GM12878 (cell line): ENCODE measurements at regions not wholly inside any gene's neighbourhood (a gene's known extent, or its start where the extent isn't known, plus 50 kb on each side); places are given as distances from the start of the nearest gene placed in this dataset.

ENCODE experiments used
- ATAC-seq: fragments of 200-7000 bp; cut with Tn5 transposase; 3 replicates; pipeline ENCODE4 v1.9.1; 2020; ENCODE audit warnings: mild to moderate bottlenecking, moderate library complexity
- BruUV-seq: library from RNA; stranded (reverse); fragments of 400-500 nt; replicated peaks from 2 replicates; lab custom pipeline; 2021; lab: Mats Ljungman, UMichigan
- CTCF ChIA-PET: fragments of 300-600 bp; sonication (Branson Sonifier 250); formaldehyde crosslinking; extraction: SDS; loops from one replicate; lab custom pipeline; 2021; ENCODE audit warnings: inconsistent platforms; lab: Yijun Ruan, JAX
- POLR2A ChIA-PET: fragments of 350-600 bp; formaldehyde crosslinking; extraction: SDS; loops from one replicate; lab custom pipeline; 2021; ENCODE audit warnings: inconsistent platforms; lab: Charles Lee
- RAD21 ChIA-PET: fragments of 300-600 bp; sonication (Branson Sonifier 250); formaldehyde crosslinking; loops from one replicate; lab custom pipeline; 2023; ENCODE audit warnings: antibody characterized with exemption; ENCODE audit not compliant: unreplicated experiment; lab: Charles Lee
- SMC1A ChIA-PET: fragments of 300-600 bp; sonication (Branson Sonifier 250); formaldehyde crosslinking; loops from one replicate; lab custom pipeline; 2023; ENCODE audit not compliant: unreplicated experiment, uncharacterized antibody; lab: Charles Lee
- DNase-seq: peaks from one replicate; pipeline ENCODE4 v3.0.0-alpha.2; 2011; ENCODE audit warnings: low read depth, low spot score
- FAIRE-seq: peaks from 3 replicates; lab custom pipeline; 2011; peaks lifted over from hg19 to GRCh38; lab: Jason Lieb, UNC
- H2AFZ ChIP-seq: 2 replicates; pipeline ENCODE4 v1.6.0; 2011; ENCODE audit warnings: low read depth, low read length, control low read depth; ENCODE audit not compliant: control insufficient read depth
- H3K27ac ChIP-seq: 2 replicates; pipeline ENCODE4 v1.5.1; 2011; ENCODE audit warnings: control low read depth; ENCODE audit not compliant: control insufficient read depth, insufficient read depth
- H3K27me3 ChIP-seq, 2 experiments: replicated peaks in 1 of 2; 2 replicates each; pipeline versions ENCODE4 v1.6.0 to v1.6.1; 2011; ENCODE audit warnings: low read length in 1 of 2; ENCODE audit not compliant: control insufficient read depth in 2 of 2, insufficient read depth in 2 of 2
- H3K36me3 ChIP-seq, 2 experiments: 2 replicates each; pipeline ENCODE4 v1.5.1; 2011; ENCODE audit warnings: low read length in 1 of 2; ENCODE audit not compliant: control insufficient read depth in 2 of 2, insufficient read depth in 2 of 2
- H3K4me1 ChIP-seq: 2 replicates; pipeline ENCODE4 v1.6.1; 2011; ENCODE audit warnings: mild to moderate bottlenecking, low read length, moderate library complexity, mixed read lengths; ENCODE audit not compliant: control insufficient read depth, insufficient read depth
- H3K4me2 ChIP-seq: 2 replicates; pipeline ENCODE4 v1.6.0; 2011; ENCODE audit warnings: control low read depth; ENCODE audit not compliant: control insufficient read depth, insufficient read depth
- H3K4me3 ChIP-seq: fragments of 200-600 bp; sonication (generic); 2 replicates; pipeline ENCODE4 v1.5.1; 2016
- H3K79me2 ChIP-seq: 2 replicates; pipeline ENCODE4 v1.6.0; 2011; ENCODE audit warnings: low read length; ENCODE audit not compliant: control insufficient read depth, insufficient read depth
- H3K9ac ChIP-seq: 2 replicates; pipeline ENCODE4 v1.8.0; 2011; ENCODE audit warnings: low read length, control low read depth, mixed read lengths; ENCODE audit not compliant: control insufficient read depth, insufficient read depth
- H3K9me3 ChIP-seq: replicated peaks from 3 replicates; pipeline ENCODE4 v1.5.1; 2011; ENCODE audit warnings: mild to moderate bottlenecking, low read length; ENCODE audit not compliant: control insufficient read depth, insufficient read depth
- H4K20me1 ChIP-seq: 2 replicates; pipeline ENCODE4 v1.6.0; 2011; ENCODE audit not compliant: control insufficient read depth, insufficient read depth
- CBX3 ChIP-seq: fragments of 200-600 bp; sonication (generic); IDR thresholded peaks from 2 replicates; pipeline ENCODE4 v1.6.1; 2016; ENCODE audit warnings: low read depth, borderline replicate concordance
- CREM ChIP-seq: IDR thresholded peaks from 2 replicates; pipeline ENCODE4 v1.6.1; 2014; ENCODE audit warnings: antibody characterized with exemption, low read depth
- EED ChIP-seq: sonication (generic); IDR thresholded peaks from 2 replicates; pipeline ENCODE4 v1.6.1; 2016; ENCODE audit warnings: antibody characterized with exemption, low read depth
- FOXM1 ChIP-seq: IDR thresholded peaks from 2 replicates; pipeline ENCODE4 v1.6.1; 2012; ENCODE audit warnings: low read depth, mild to moderate bottlenecking, inconsistent platforms, low read length, moderate library complexity
- KAT2A ChIP-seq: conservative IDR thresholded peaks from 2 replicates; pipeline ENCODE4 v1.6.1; 2011; ENCODE audit warnings: low read depth, low read length; ENCODE audit not compliant: control insufficient read depth
- LARP7 ChIP-seq: fragments of 450-650 bp; IDR thresholded peaks from 2 replicates; pipeline ENCODE4 v1.6.1; 2017; ENCODE audit warnings: mild to moderate bottlenecking
- MEF2B ChIP-seq: fragments of 450-650 bp; IDR thresholded peaks from 2 replicates; pipeline ENCODE4 v1.6.1; 2018; ENCODE audit warnings: mild to moderate bottlenecking, moderate library complexity; ENCODE audit not compliant: partially characterized antibody, poor library complexity, severe bottlenecking
- NFYA ChIP-seq: IDR thresholded peaks from 2 replicates; pipeline ENCODE4 v1.6.1; 2011; ENCODE audit warnings: low read depth, mild to moderate bottlenecking, low read length, improper control_type of control experiment, borderline replicate concordance
- POLR2AphosphoS5 ChIP-seq: IDR thresholded peaks from 2 replicates; pipeline ENCODE4 v1.6.1; 2011; ENCODE audit warnings: mild to moderate bottlenecking, low read length, inconsistent platforms
- RAD21 ChIP-seq: IDR thresholded peaks from 2 replicates; pipeline ENCODE4 v1.6.1; 2011; ENCODE audit warnings: mild to moderate bottlenecking, low read depth, low read length, moderate library complexity; ENCODE audit not compliant: insufficient read depth
- RB1 ChIP-seq: fragments of 450-650 bp; formaldehyde crosslinking; IDR thresholded peaks from 2 replicates; pipeline ENCODE4 v1.6.1; 2017; ENCODE audit warnings: mild to moderate bottlenecking, borderline replicate concordance
- SIN3A ChIP-seq: IDR thresholded peaks from 2 replicates; pipeline ENCODE4 v1.6.1; 2012; ENCODE audit warnings: low read depth, low read length, improper control_type of control experiment
- SPI1 ChIP-seq: IDR thresholded peaks from 2 replicates; pipeline ENCODE4 v1.6.1; 2011; ENCODE audit warnings: low read depth, mild to moderate bottlenecking, low read length, moderate library complexity, borderline replicate concordance; ENCODE audit not compliant: insufficient read depth
- TARDBP ChIP-seq: IDR thresholded peaks from 2 replicates; pipeline ENCODE4 v1.6.1; 2016; ENCODE audit warnings: borderline replicate concordance
- YY1 ChIP-seq: IDR thresholded peaks from 2 replicates; pipeline ENCODE4 v1.6.1; 2011; ENCODE audit warnings: low read depth, mild to moderate bottlenecking, low read length
- WGBS: methylation state at CpG from one replicate; pipeline ENCODE4 v1.1.6; 2016; ENCODE audit warnings: low lambda C conversion rate; ENCODE audit not compliant: insufficient replicate concordance, insufficient coverage; ENCODE audit errors: missing lambda C conversion rate; 5-methylcytosine and 5-hydroxymethylcytosine counted together
- in situ Hi-C: fragments of 300-500 bp; cut with MboI; formaldehyde crosslinking; loops from 9 replicates; pipeline ENCODE4 v1.14.3; 2018; ENCODE audit warnings: mixed read lengths
- intact Hi-C: fragments of 100-400 bp; cut with micrococcal nuclease; formaldehyde crosslinking; loops from one replicate; pipeline ENCODE4 v1.14.2; 2022; ENCODE audit not compliant: unreplicated experiment
- TF ChIP-seq, protein P1 (sequence below): fragments of 450-650 bp; IDR thresholded peaks from 2 replicates; pipeline ENCODE4 v1.6.1; 2017; ENCODE audit warnings: mild to moderate bottlenecking, moderate library complexity
- TF ChIP-seq, protein P2 (sequence below): IDR thresholded peaks from 2 replicates; pipeline ENCODE4 v1.6.1; 2011; ENCODE audit warnings: borderline replicate concordance, low read depth, mild to moderate bottlenecking, moderate library complexity, low read length; ENCODE audit not compliant: insufficient read depth, poor library complexity, severe bottlenecking

- Histone ChIP-seq H3K27me3 (no peaks in the 10 kb centered on the region), H3K79me2 (no peaks in the 10 kb centered on the region), H3K4me3 (no peak overlapping the region), H4K20me1 (no peaks in the 10 kb centered on the region), H3K27ac (no peak overlapping the region), H3K9me3 (no peaks in the 10 kb centered on the region), H3K36me3 (no peaks in the 10 kb centered on the region), H2AFZ (no peak overlapping the region), H3K4me1 (no peaks in the 10 kb centered on the region), H3K9ac (no peak overlapping the region), H3K4me2 (no peak overlapping the region)
- ChIA-PET SMC1A (no interaction called here), POLR2A (no interaction called here), CTCF (interaction anchor here (0.6 to 0.8 kb wide), 2 partner anchors 9 to 125 kb away, joined by 3 read pairs; no protein-coding TSS in a partner anchor), RAD21 (no interaction called here)
- ATAC-seq (no peak), DNase-seq (no peak), FAIRE-seq (no peak)
- in situ Hi-C loops (no loop called here), intact Hi-C loops (no loop called here)
- TF ChIP-seq KAT2A (no peak), CBX3 (no peak), CREM (no peak), TARDBP (no peak), SIN3A (no peak), SPI1 (no peak), POLR2AphosphoS5 (no peak), RAD21 (no peak), FOXM1 (no peak), MEF2B (no peak), LARP7 (no peak), NFYA (no peak), YY1 (no peak), EED (no peak), RB1 (no peak)
- TF ChIP-seq, protein P1, sequence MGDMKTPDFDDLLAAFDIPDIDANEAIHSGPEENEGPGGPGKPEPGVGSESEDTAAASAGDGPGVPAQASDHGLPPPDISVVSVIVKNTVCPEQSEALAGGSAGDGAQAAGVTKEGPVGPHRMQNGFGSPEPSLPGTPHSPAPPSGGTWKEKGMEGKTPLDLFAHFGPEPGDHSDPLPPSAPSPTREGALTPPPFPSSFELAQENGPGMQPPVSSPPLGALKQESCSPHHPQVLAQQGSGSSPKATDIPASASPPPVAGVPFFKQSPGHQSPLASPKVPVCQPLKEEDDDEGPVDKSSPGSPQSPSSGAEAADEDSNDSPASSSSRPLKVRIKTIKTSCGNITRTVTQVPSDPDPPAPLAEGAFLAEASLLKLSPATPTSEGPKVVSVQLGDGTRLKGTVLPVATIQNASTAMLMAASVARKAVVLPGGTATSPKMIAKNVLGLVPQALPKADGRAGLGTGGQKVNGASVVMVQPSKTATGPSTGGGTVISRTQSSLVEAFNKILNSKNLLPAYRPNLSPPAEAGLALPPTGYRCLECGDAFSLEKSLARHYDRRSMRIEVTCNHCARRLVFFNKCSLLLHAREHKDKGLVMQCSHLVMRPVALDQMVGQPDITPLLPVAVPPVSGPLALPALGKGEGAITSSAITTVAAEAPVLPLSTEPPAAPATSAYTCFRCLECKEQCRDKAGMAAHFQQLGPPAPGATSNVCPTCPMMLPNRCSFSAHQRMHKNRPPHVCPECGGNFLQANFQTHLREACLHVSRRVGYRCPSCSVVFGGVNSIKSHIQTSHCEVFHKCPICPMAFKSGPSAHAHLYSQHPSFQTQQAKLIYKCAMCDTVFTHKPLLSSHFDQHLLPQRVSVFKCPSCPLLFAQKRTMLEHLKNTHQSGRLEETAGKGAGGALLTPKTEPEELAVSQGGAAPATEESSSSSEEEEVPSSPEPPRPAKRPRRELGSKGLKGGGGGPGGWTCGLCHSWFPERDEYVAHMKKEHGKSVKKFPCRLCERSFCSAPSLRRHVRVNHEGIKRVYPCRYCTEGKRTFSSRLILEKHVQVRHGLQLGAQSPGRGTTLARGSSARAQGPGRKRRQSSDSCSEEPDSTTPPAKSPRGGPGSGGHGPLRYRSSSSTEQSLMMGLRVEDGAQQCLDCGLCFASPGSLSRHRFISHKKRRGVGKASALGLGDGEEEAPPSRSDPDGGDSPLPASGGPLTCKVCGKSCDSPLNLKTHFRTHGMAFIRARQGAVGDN, result no peak
- TF ChIP-seq, protein P2, sequence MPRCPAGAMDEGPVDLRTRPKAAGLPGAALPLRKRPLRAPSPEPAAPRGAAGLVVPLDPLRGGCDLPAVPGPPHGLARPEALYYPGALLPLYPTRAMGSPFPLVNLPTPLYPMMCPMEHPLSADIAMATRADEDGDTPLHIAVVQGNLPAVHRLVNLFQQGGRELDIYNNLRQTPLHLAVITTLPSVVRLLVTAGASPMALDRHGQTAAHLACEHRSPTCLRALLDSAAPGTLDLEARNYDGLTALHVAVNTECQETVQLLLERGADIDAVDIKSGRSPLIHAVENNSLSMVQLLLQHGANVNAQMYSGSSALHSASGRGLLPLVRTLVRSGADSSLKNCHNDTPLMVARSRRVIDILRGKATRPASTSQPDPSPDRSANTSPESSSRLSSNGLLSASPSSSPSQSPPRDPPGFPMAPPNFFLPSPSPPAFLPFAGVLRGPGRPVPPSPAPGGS, result no peak
- 17% methylated on average over 6 of the region's 6 CpGs for WGBS
- no TSS peak for BruUV-seq
Observed at GRCh38 chr9:21585756-21586752, 103.9 kb upstream of the IFNE start.
